ENCODE measurements at regions not wholly inside any gene's neighbourhood (a gene's known extent, or its start where the extent isn't known, plus 50 kb on each side); places are given as distances from the start of the nearest gene placed in this dataset.

DNA sequence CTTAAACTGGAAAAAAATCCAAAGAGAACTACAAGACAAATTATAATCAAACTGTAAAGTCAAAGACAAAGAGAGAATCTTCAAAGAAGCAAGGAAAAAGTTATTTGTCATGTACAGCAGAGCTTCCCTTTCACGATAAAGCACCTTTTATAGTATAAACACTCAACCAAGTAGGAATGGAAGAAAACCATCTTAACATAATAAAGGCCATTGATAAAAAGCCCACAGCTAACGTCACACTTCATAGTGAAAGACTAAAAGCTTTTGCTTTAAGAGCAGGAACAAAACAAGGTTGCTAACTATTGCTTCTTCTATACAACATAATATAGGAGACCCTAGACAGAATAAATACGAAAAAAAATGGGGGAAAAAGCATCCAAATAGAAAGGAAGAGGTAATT lies 595.7 kb upstream of the POU3F4 start:
- WGBS (ENCODE audit: insufficient coverage), result no CpG with 5 or more reads among the region's 3 CpGs
- H3K36me3 Mint-ChIP-seq, result no peaks in the 10 kb centered on the region
- intact Hi-C loops (cut with micrococcal nuclease), result no loop called here

GRCh38 chrX:82934980-82935379 lies 573.1 kb upstream of the POU3F4 start:
- H3K36me3 ChIP-seq (ENCODE audit: control insufficient read depth, insufficient read depth, low read length), result no peaks in the 10 kb centered on the region
- H3K4me1 ChIP-seq (ENCODE audit: control insufficient read depth, insufficient read depth, low read length), result no peaks in the 10 kb centered on the region
- no peaks in the 10 kb centered on the region for H3K9me3 ChIP-seq (ENCODE audit: control insufficient read depth, insufficient read depth, low read length)
- no peaks in the 10 kb centered on the region for H3K27me3 Mint-ChIP-seq (ENCODE audit: low read depth in 2 of 2)
- H3K27ac ChIP-seq (ENCODE audit: low read length), result no peak overlapping the region
- H3K27ac Mint-ChIP-seq, result no peak overlapping the region
- H3K4me3 Mint-ChIP-seq, result no peak overlapping the region
- H3K36me3 Mint-ChIP-seq, result no peaks in the 10 kb centered on the region
- ATAC-seq (no peak), DNase-seq (no peak)
- H3K4me1 Mint-ChIP-seq, result no peaks in the 10 kb centered on the region
- no peak for TF ChIP-seq CTCF (IDR thresholded peaks at IDR 0.05)
- intact Hi-C loops (cut with micrococcal nuclease), result no loop called here
- peaks cover 2 to 4% of the 10 kb centered on the region in 2 donors for H3K9me3 Mint-ChIP-seq
- no peak overlapping the region for H3K4me3 ChIP-seq (ENCODE audit: low read length)
- no peaks in the 10 kb centered on the region for H3K27me3 ChIP-seq (ENCODE audit: control insufficient read depth, insufficient read depth, low read length)

More for the DNA sequence above, 595.7 kb upstream of the POU3F4 start:
- no peak for ATAC-seq
- Histone ChIP-seq H3K27ac (ENCODE audit: low read length) (no peak overlapping the region), H3K36me3 (ENCODE audit: control insufficient read depth, insufficient read depth, low read length) (no peaks in the 10 kb centered on the region), H3K9me3 (ENCODE audit: control insufficient read depth, insufficient read depth, low read length) (no peaks in the 10 kb centered on the region), H3K27me3 (ENCODE audit: control insufficient read depth, insufficient read depth, low read length) (no peaks in the 10 kb centered on the region), H3K4me3 (ENCODE audit: low read length) (no peak overlapping the region), H3K4me1 (ENCODE audit: control insufficient read depth, insufficient read depth, low read length) (no peaks in the 10 kb centered on the region)
- H3K27me3 Mint-ChIP-seq (ENCODE audit: low read depth in 2 of 2), result no peaks in the 10 kb centered on the region
- TF ChIP-seq CTCF (IDR thresholded peaks at IDR 0.05), result no peak
- no peak for DNase-seq
- no peak overlapping the region for H3K4me3 Mint-ChIP-seq
- no peak overlapping the region for H3K27ac Mint-ChIP-seq
- H3K9me3 Mint-ChIP-seq, result peaks cover 0 to 9% of the 10 kb centered on the region in 2 donors
- H3K4me1 Mint-ChIP-seq, result no peaks in the 10 kb centered on the region

GRCh38 chrX:82945332-82945731 lies 562.8 kb upstream of the POU3F4 start:
- 70% methylated on average over 1 of the region's 3 CpGs for WGBS (ENCODE audit: insufficient coverage)
- no peak for TF ChIP-seq CTCF (IDR thresholded peaks at IDR 0.05)
- ATAC-seq (no peak), DNase-seq (no peak)
- H3K27me3 ChIP-seq (ENCODE audit: control insufficient read depth, insufficient read depth, low read length), result no peaks in the 10 kb centered on the region
- no peak overlapping the region for H3K4me3 Mint-ChIP-seq
- H3K36me3 Mint-ChIP-seq, result no peaks in the 10 kb centered on the region
- H3K9me3 ChIP-seq (ENCODE audit: control insufficient read depth, insufficient read depth, low read length), result no peaks in the 10 kb centered on the region
- intact Hi-C loops (cut with micrococcal nuclease), result no loop called here
- no peak overlapping the region for H3K27ac Mint-ChIP-seq
- H3K4me3 ChIP-seq (ENCODE audit: low read length), result no peak overlapping the region
- peaks cover 9% of the 10 kb centered on the region in 2 donors for H3K9me3 Mint-ChIP-seq
- H3K27me3 Mint-ChIP-seq (ENCODE audit: low read depth in 2 of 2), result no peaks in the 10 kb centered on the region
- H3K27ac ChIP-seq (ENCODE audit: low read length), result no peak overlapping the region
- H3K4me1 ChIP-seq (ENCODE audit: control insufficient read depth, insufficient read depth, low read length), result no peaks in the 10 kb centered on the region
- no peaks in the 10 kb centered on the region for H3K36me3 ChIP-seq (ENCODE audit: control insufficient read depth, insufficient read depth, low read length)
- no peaks in the 10 kb centered on the region for H3K4me1 Mint-ChIP-seq

DNA sequence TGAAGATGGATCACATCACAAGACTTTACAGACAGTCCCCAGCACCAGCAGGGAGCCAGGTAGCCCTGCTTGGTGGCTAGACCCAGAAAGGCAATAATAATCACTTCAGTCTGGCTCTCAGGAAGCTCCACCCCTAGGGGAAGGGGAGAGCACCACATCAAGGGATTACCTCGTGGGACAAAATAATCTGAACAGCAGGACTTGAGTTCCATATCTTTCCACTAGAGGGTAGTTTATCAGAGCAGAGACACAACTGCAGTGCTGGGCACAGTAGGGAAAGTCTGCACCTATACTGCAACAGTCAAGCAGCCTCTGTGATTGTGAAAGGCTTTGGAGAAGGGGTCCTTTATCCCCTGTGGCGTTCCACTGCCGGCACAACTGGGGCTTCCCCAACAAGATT lies 547.0 kb upstream of the POU3F4 start:
- no peak for DNase-seq
- no peak overlapping the region for H3K4me3 ChIP-seq (ENCODE audit: low read length)
- Mint-ChIP-seq H3K27ac (no peak overlapping the region), H3K27me3 (ENCODE audit: low read depth in 2 of 2) (no peaks in the 10 kb centered on the region), H3K36me3 (no peaks in the 10 kb centered on the region), H3K4me3 (no peak overlapping the region), H3K4me1 (no peaks in the 10 kb centered on the region), H3K9me3 (peaks cover 4 to 8% of the 10 kb centered on the region in 2 donors)
- no peaks in the 10 kb centered on the region for H3K4me1 ChIP-seq (ENCODE audit: control insufficient read depth, insufficient read depth, low read length)
- no peak for ATAC-seq
- intact Hi-C loops (cut with micrococcal nuclease), result no loop called here
- WGBS (ENCODE audit: insufficient coverage), result 21% methylated on average over 3 of the region's 3 CpGs
- peaks cover 3% of the 10 kb centered on the region for H3K9me3 ChIP-seq (ENCODE audit: control insufficient read depth, insufficient read depth, low read length)
- no peak overlapping the region for H3K27ac ChIP-seq (ENCODE audit: low read length)
- no peaks in the 10 kb centered on the region for H3K27me3 ChIP-seq (ENCODE audit: control insufficient read depth, insufficient read depth, low read length)
- H3K36me3 ChIP-seq (ENCODE audit: control insufficient read depth, insufficient read depth, low read length), result no peaks in the 10 kb centered on the region
- TF ChIP-seq CTCF (IDR thresholded peaks at IDR 0.05), result no peak

Data from natural killer cell (primary cell).